NB4 (cell line): ENCODE measurements at regions not wholly inside any gene's neighbourhood (a gene's known extent, or its start where the extent isn't known, plus 50 kb on each side); places are given as distances from the start of the nearest gene placed in this dataset.

ENCODE experiments used
- DNase-seq: peaks from one replicate; pipeline ENCODE4 v3.0.0; 2010; ENCODE audit warnings: low read depth
- H3K4me3 ChIP-seq: one replicate; pipeline ENCODE4 v1.5.1; 2011; ENCODE audit warnings: mild to moderate bottlenecking, low read depth, low read length, moderate library complexity
- CTCF ChIP-seq: IDR thresholded peaks from one replicate; pipeline ENCODE4 v1.5.1; 2012; ENCODE audit warnings: low read depth, low read length
- MAX ChIP-seq: IDR thresholded peaks from 2 replicates; pipeline ENCODE4 v1.6.1; 2011; ENCODE audit warnings: low read depth, low read length
- MYC ChIP-seq: IDR thresholded peaks from 2 replicates; pipeline ENCODE4 v1.6.1; 2011; ENCODE audit warnings: low read depth, low read length
- POLR2A ChIP-seq: IDR thresholded peaks from 2 replicates; pipeline ENCODE4 v1.6.1; 2011; ENCODE audit warnings: mild to moderate bottlenecking; ENCODE audit not compliant: insufficient read length; ENCODE audit errors: extremely low read depth

GRCh38 chr4:58602731-58603359 is 1492.7 kb upstream of the IGFBP7 start:
- no peak overlapping the region for H3K4me3 ChIP-seq
- DNase-seq = no peak
- TF ChIP-seq MAX (no peak), MYC (no peak), CTCF (no peak), POLR2A (no peak)

- TF ChIP-seq MAX (no peak), POLR2A (no peak), MYC (no peak), CTCF (no peak)
Observed at GRCh38 chr4:58602022-58602421, 1491.8 kb upstream of the IGFBP7 start.

GRCh38 chr4:58600290-58600689 is 1490.1 kb upstream of the IGFBP7 start:
- DNase-seq = no peak
- H3K4me3 ChIP-seq = no peak overlapping the region

More at GRCh38 chr4:58602022-58602421, 1491.8 kb upstream of the IGFBP7 start:
- DNase-seq = peak; percentile 4
- no peak overlapping the region for H3K4me3 ChIP-seq

GRCh38 chr4:58590722-58591121 is 1480.5 kb upstream of the IGFBP7 start:
- DNase-seq = no peak
- no peak overlapping the region for H3K4me3 ChIP-seq
- TF ChIP-seq MYC (no peak), CTCF (no peak), POLR2A (no peak), MAX (no peak)

More at GRCh38 chr4:58600290-58600689, 1490.1 kb upstream of the IGFBP7 start:
- TF ChIP-seq MAX (no peak), POLR2A (no peak), MYC (no peak), CTCF (no peak)

GRCh38 chr4:58587856-58588255 is 1477.7 kb upstream of the IGFBP7 start:
- TF ChIP-seq MAX (0 out of 2 replicates have a peak, but pooled peaks have one; percentile 9), MYC (no peak), CTCF (no peak)
- DNase-seq = peak; percentile 6
- no peak overlapping the region for H3K4me3 ChIP-seq
